ENCODE measurements at regions not wholly inside any gene's neighbourhood (a gene's known extent, or its start where the extent isn't known, plus 50 kb on each side); places are given as distances from the start of the nearest gene placed in this dataset.
"Not testable (repeated sequence)": the region's sequence is repeated elsewhere in the genome, so short reads cannot be mapped to it uniquely, and the experiment has no call there.

GRCh38 chr1:222470252-222470805, 77.6 kb downstream of the HHIPL2 start:
- DNase-seq, result not testable (repeated sequence)

- no peak for DNase-seq
Measured at GRCh38 chr1:222466150-222466865, 81.6 kb downstream of the HHIPL2 start.

- DNase-seq, result peak; percentile 96
Measured at GRCh38 chr1:222465211-222466041, 82.5 kb downstream of the HHIPL2 start.

- peak; percentile 76 for DNase-seq
Measured at GRCh38 chr1:222464841-222465210, 83.1 kb downstream of the HHIPL2 start.

GRCh38 chr1:222463059-222463730, 84.7 kb downstream of the HHIPL2 start:
- no peak for DNase-seq

GRCh38 chr1:222462601-222463000, 85.3 kb downstream of the HHIPL2 start:
- no peak for DNase-seq

- DNase-seq, result no peak
Measured at GRCh38 chr1:222461941-222462340, 86.0 kb downstream of the HHIPL2 start.

GRCh38 chr1:222459652-222460051, 88.3 kb downstream of the HHIPL2 start:
- DNase-seq, result no peak

- no peak for DNase-seq
Measured at GRCh38 chr1:222457513-222457912, 90.4 kb downstream of the HHIPL2 start.

- DNase-seq, result no peak
Measured at GRCh38 chr1:222457084-222457483, 90.8 kb downstream of the HHIPL2 start.

- DNase-seq, result peak; percentile 89
Measured at GRCh38 chr1:222455188-222455879, 92.6 kb downstream of the HHIPL2 start.

- peak; percentile 61 for DNase-seq
Measured at GRCh38 chr1:222454782-222455181, 93.1 kb downstream of the HHIPL2 start.

GRCh38 chr1:222454186-222454585, 93.7 kb downstream of the HHIPL2 start:
- DNase-seq, result peak; percentile 29

- DNase-seq, result no peak
Measured at GRCh38 chr1:222452031-222452430, 95.9 kb downstream of the HHIPL2 start.

- DNase-seq, result no peak
Measured at GRCh38 chr1:222443566-222443965, 104.3 kb downstream of the HHIPL2 start.

- no peak for DNase-seq
Measured at GRCh38 chr1:222441066-222441465, 106.8 kb downstream of the HHIPL2 start.

- no peak for DNase-seq
Measured at GRCh38 chr1:222424826-222425225, 123.1 kb downstream of the HHIPL2 start.

- no peak for DNase-seq
Measured at GRCh38 chr1:222421380-222421779, 126.5 kb downstream of the HHIPL2 start.

- no peak for DNase-seq
Measured at GRCh38 chr1:222420633-222421032, 127.3 kb downstream of the HHIPL2 start.

- DNase-seq, result no peak
Measured at GRCh38 chr1:222418654-222419053, 129.2 kb downstream of the HHIPL2 start.

GRCh38 chr1:222417264-222417663, 130.6 kb downstream of the HHIPL2 start:
- no peak for DNase-seq

GRCh38 chr1:222416001-222416791, 131.7 kb downstream of the HHIPL2 start:
- peak; percentile 17 for DNase-seq
